HG03280 (cell line): ENCODE measurements at regions not wholly inside any gene's neighbourhood (a gene's known extent, or its start where the extent isn't known, plus 50 kb on each side); places are given as distances from the start of the nearest gene placed in this dataset.

ENCODE experiments used
- ATAC-seq: cut with Tn5 transposase; IDR thresholded peaks from one replicate; pipeline ENCODE4 v1.9.1; 2021; ENCODE audit warnings: mild to moderate bottlenecking, moderate library complexity; ENCODE audit not compliant: unreplicated experiment

DNA sequence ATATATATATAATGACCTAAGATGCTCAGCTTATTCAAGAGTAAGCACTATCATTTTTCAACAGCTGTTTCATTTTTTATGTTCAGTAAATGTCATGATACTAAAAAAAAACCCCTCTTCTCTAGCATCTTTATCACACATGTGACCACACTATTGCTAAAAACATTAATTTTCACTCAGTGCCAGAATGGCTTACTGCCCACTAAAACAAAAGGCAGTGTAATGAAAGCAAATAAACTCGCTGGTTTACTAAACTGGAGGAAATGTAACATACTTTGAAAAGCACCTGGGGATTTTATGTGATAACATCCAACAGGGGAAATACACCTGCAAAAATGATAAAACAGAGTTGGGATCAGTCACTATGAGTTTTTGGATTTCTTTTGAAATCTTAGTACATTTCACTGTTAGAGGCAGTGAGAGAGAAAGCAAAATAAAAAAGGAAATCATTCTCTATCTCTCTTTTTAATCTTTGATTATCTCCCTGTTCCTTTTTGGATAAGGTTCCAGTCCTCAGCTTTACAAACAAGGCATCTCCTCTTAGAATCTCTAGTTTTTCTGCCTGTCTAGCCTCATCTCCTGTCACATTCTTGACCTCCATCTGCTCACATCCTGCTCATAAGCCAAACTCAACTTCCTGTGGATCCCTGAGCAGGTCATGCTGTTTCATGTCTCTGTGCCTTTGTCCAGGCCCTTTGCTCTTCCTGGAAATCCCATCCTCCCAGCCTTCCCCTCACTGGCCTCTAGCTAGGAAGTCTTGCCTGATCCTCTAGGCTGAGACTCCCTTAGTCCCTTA is 338.0 kb downstream of the MAN2A1 start:
- no peak for ATAC-seq

DNA sequence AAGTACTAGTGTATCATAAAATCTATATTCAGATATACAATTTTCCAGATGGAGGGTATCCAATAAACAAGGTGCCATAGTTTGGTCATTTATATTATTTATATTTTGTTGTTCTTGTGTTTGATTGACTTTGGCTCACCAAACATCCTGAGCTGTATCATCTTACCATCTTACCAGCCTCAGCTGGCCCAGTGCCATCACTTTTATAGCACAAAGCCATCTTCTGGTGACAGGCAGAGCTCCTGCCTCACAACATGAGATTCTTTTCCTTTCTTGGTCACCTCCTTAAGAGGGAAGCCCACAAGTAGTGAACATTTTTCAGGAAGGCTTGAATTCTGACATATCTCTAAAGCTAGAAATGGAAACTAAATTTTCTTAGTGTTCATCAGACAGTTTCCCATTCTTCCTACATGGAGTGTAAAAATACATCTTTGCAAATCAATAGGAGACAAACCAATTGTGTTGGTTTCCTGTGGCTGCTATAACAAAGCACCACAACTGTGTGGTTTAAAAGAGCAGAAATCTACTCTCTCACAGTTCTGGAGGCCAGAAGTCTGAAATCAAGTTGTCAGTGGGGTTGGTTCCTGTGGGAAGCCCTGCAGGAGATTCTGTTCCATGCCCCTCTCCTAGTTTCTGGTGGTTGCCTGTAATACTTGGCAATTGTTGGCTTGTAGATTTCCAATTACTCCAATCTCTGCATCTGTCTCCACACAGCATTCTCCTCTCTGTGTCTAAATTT is 341.8 kb downstream of the MAN2A1 start:
- ATAC-seq, result no peak

DNA sequence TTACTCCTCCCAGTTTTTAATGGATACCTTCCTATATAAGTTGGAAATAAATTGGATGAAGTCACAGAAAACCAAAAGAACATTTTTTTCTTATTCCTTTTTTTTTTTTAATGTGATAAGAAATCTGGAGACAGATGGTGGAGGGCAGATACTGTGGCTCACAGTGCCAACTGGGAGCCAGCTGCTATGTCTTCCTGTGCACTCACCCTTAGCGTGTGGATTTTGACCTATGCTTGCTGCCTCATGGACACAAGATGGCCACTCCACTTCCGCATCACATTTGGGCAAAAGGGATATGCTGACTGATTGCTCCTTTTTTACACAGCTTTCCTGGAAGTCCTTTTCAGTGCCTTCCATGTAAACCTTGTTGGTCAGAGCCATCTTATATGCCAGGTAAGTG is 342.6 kb downstream of the MAN2A1 start:
- ATAC-seq, result no peak

DNA sequence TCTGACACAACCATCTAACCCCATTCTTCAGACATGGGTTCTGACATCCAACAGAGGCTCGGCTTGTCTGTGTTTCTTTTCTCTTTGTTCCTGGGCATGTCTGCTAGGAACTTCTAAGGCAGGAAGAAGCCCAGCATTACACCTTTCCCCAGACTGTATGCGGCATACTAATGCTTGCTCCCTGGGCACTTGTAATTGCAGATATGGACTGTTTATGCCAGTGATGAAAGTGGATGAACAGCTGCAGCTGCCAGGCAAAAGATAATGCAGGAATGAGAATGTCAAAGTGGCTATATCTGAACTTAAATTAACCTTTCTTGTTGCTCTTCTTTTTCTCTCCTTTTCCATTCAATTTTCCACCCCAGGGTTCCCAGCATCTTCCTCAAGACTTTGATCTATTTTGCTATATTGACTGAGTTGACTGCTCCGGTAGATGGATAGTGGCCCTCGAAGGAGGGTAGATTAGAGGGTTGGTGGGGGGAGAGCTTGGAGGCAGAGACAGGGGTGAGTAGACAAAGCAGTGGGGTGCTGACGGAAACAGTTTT is 344.4 kb downstream of the MAN2A1 start:
- no peak for ATAC-seq

DNA sequence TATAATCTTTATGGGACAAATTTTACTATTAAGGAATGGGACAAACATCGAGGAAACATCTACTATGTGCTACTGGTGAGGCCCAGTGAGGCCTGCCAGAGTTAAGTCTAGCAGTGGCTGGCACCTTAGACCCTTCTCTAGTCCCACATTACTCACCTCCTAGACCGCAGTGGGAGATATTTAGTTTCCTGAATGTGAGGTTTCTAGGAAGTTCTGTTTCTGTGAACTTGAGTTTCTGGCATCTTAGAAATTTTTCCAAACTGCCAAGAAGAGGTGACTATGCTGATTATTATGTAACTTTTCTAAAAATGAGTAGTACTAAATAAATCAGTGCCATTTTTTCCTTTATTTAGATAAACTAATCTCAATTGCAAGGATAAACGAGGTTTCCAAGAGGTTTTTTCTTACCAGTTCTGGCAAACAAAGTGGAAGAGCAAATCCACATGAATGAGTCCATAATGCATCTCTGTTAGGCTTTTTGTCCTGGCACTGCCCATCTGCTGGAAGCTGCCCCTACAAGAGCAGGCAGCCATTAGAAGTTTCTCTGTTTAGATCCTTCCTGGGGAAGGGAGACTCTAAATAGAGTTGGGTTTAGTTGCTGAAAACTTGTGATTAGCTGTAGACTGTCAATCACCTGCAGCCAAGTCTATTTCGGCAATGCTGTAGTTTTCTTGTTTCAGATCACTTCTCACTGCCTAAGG is 348.7 kb downstream of the MAN2A1 start:
- ATAC-seq, result no peak

DNA sequence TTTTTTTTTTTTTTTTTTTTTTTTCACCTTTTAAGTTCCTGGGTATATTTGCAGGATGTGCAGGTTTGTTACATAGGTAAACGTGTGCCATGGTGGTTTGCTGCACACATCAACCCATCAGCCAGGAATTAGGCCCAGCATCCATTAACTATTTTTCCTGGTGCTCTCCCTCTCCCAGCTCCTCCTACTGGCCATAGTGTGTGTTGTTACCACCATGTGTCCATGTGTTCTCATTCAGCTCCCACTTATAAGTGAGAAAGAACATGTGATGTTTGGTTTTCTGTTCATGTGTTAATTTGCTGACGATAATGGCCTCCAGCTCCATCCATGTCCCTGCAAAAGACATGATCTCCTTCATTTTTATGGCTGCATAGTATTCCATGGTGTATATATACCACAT is 350.5 kb downstream of the MAN2A1 start:
- ATAC-seq, result no peak

DNA sequence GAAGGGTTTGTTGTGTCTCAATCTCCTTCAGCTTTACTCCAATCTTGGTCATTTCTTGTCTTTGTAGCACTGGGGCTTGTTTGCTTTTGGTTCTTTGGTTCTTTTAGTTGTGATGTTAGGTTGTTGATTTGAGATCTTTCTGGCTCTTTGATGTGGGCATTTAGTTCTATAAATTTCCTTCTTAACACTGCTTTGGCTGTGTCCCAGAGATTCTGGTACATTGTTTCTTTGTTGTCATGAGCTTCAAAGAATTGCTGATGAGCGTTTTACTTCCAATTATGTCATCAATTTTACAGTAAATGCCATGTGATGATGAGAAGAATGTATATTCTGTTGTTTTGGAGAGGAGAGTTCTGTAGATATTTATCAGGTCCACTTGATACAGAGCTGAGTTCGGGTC is 353.3 kb downstream of the MAN2A1 start:
- no peak for ATAC-seq

DNA sequence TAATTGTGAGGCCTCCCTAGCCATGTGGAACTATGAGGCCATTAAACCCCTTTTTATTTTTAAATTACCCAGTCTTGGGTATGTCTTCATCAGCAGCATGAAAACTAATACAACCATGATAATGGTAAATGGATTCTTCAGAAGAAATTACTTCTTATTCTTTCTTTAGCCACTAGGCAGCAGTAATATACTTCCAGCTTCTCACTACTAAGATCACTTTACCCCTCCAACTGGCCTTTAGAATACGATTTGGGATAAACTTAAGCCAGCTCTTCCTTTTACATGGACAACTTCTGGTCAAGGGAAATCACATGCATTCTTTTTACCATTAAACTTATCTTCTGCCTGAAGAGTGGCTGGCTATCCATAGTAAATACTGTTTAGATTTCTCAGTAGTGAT is 355.4 kb downstream of the MAN2A1 start:
- ATAC-seq, result no peak

DNA sequence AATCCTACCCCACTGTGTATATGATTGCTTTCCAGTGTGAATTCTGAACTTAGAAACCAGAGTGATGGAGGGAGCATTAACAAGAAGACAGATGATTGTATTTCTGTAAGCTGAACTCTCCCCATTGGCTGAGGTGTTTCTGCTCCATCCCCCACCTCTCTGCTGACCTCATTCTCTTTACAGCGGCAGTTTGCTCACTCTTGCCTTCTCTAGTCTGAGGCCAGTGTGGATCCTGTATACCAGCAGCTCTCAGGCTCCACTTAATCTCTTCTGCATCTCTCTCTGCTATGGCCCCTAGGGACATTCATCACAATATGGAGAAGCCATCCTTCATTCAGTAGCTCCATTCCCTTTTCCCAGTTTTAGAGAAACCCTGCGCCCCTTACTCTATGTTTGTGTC is 358.8 kb downstream of the MAN2A1 start:
- no peak for ATAC-seq

DNA sequence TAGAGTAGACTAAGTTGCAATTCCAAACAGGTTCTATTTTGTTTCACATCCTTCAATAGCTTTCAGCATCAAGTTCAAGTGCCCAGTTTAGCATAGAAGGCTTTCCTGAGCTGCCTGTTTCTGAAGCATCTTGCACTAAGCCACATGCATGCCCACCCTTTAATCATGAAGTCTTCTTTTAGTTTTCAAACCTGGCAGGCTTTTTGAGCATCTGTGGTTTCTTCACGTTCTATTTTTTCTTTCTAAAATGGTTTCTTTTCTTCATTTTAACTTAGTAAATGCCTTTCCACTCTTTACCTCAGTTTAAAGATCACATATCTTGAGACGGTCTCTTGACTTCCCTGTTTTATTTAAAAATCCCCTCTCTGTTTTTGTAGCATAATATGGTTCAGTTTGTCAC is 360.1 kb downstream of the MAN2A1 start:
- ATAC-seq, result no peak

DNA sequence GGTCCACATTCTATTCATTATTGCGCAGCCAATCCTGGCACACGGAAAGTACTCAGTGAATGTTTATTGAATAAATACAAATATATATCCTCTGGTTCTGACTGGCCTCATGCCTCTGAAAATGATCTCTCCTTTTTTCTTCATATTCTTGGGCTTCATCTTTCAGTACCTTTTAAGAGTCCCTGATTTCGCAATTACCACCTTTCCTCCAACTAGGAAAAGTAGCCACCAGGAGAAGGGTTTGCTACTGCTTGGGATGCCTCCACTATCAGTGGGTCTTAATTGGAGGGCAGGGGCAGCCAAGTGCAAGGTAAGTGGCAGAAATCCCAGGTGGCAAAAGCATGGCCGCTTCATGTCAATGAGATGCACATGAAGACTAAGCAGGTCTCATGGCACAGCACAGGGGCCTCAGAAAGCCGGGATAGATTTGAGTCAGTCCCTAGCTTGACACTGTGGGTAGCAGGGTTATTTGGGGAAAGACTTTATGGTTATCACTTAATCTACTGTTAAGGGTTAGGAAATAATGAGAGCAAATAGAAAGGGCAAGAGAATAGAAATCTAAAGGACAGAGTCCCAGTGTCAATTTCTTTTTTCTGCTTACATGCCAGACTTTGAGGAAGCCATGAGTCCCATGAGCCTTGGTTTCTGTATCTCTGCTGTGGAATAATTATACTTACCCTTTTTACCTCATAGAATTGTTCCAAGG is 361.1 kb downstream of the MAN2A1 start:
- ATAC-seq, result no peak

DNA sequence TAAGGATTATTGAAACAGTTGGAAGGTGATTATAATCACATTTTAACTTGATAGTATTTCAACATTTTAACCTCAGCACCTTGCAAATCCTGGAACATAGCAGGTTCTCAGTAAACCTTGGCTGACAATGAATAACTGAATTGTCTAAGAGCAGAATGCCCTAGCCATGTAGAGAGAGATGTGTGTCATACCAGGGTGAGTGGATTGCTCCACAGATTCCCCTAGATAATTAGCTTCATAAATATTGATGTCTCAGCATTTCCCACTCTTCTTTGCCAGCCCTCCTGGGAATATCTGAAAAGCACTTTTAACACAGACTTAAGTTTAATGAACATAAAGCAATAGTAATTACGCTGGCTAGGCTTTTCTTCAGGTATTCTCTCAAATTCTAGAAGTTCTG is 363.5 kb downstream of the MAN2A1 start:
- ATAC-seq, result no peak

DNA sequence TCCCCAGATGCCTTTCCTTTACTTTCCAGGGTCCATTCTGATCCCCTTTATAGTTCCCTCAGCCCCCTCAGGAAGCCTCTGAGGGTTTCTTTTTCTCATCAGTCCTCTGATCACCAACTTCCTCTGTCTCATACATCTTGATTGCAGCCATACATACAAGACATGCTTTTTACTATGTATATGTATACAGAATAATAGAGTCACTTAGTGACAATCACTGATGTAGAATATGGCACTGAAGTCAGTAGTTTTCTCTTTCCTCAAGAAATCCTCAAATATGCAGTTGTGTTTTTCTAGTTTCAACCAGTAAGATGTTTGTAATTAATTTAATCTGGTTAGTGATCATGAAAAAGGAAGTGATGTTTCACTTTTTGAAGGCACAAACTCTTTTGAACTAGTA is 364.1 kb downstream of the MAN2A1 start:
- no peak for ATAC-seq

DNA sequence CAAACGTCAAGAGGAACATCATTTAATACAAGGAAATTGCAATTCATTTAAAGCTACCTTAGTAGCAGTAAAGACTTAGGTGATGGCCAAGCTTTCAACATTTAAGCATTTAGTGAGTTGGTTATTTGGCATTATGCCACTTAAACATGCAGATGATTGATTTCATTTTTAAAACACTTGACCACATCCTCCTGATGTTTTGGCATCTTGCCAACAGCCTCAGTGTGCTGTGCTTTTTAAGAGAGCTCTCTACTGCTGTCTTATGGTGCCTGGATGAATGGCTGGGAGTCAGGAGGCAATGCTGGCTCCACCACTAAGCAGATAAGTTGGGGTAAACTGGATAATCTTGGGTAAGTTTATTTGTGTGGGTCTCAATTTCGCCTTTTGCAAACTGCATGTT is 364.5 kb downstream of the MAN2A1 start:
- ATAC-seq, result peak; percentile 62

DNA sequence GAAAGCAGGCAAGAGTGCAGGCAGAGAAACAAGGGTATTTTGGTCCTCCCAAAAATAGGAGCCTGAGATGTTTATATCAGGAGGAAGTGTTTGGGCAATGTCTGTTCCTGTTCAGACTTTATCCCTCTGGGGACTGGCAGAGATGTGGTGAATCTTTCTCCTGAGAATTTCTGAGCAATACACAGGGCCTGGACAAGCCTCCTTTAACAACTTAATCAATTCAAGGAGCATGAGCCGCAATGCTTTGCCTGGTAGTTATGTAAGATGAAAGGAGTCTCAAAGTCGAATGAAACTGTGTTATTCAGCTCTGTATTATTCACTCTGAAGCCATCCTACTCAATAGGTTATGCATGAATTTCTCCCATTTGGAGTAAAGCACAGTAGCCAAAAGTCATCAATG is 365.6 kb downstream of the MAN2A1 start:
- ATAC-seq, result no peak

DNA sequence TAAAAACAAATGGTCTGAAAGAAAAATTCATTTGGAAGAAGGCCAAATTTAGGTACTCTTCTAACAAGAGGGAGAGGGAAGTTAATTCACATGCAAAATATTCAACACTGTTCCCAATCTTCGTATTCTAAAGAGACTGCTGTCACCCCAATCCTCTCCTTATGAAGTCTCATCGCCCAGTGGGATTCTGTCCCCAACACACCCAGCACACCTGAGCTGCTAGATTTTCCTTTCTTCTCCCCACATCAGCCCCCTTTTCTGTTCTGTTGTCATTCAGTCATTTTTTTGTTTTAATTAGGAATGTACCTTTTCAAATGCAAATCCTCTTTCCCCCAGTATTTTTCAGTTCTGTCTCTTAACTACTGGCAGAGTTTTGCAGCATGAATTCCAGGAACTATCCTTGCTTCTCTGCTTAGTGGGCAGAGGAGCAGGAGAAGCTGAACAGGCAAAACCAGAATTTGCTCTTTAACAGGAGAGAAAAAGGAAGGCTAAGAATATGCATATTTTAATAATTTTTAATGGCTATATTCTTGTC is 366.9 kb downstream of the MAN2A1 start:
- no peak for ATAC-seq

DNA sequence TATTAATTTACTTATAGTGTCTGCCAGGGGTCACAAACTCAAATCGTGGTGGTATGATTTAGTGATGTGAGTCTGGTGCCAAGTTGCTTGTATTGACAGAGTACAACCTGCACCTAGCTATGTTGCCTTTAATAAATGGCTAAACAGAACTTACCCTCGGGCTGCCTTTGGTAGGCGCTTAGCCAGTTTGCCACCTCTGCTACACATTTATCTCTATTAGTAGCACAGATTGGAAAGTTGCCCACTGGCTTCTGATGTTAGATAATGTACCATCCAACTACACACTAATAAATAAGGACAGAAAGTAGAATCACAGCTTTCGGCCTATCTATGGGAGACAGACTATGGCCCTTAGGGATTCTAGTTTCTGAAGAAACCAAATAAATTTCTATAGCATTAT is 368.4 kb downstream of the MAN2A1 start:
- ATAC-seq, result no peak

DNA sequence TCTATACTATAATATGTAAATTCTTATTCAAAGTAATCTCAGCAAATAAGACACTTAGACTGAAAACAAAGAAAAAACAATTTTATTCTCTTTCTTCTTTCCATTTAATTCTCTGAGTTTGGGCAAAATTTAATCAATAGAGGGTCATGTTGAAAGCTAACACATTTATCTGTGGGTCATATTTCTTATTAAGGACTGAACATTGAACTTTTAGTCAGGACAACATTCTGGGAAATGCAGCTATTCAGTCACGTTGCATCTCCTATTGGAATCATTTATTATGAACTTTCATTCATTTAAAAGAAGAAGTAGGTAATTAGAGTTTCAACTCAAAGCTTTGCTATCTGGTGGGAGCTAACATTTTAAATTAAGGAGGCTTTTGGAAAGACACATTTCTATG is 372.5 kb downstream of the MAN2A1 start:
- no peak for ATAC-seq

DNA sequence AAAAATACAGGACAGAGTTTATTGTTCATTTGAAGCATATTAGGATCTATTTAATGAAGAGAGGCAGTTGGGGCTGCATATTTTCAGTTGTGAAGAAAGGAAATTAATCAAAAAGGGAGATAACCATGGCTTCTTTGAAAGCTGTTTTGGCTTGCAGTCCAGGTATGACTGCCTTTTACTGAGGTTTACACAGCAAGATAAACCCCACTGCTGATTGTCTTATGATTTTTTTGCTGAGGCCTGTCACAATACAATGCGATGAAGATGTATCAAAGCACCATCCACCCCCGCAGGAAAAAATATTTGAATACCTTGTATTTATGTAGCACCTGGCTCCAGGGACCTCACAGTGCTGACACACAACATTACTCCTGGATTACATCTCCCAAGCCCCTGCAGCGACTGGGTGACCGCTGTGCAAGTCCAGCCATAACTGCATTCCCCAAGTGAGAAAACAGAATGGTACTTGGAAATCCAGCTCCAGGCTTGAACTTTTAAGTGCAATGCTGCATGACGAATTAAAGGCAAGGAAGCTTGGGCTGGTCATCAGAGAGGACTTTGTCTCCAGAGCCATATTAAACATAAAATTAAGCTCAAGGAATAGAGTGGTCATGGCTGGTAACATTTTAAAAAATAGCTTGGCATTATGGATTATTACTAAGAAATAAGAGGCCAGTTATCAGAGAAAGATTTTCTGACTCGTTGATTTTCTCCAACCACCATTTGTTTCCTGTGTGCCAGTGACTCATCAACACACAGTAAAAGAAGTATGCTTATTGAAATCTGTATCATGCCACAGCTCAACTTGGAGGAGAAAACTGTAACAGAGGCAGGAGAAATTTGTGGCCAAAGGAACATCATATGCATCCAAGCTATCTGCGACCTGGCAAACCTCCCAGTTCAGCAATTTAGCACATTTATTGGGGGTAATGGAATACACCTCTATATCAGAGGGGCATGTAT is 374.2 kb downstream of the MAN2A1 start:
- no peak for ATAC-seq
